Vagina (tissue), 2 donors: ENCODE measurements at regions not wholly inside any gene's neighbourhood (a gene's known extent, or its start where the extent isn't known, plus 50 kb on each side); places are given as distances from the start of the nearest gene placed in this dataset.

ENCODE experiments used
- DNase-seq, 2 donors: peaks; one replicate each; pipeline ENCODE4 v3.0.0-alpha.2; 2017; ENCODE audit errors: extremely low spot score in 2 of 2
- H3K27ac ChIP-seq: fragments of 200-600 bp; sonication (generic); one replicate; pipeline ENCODE4 v1.5.1; 2019
- H3K27me3 ChIP-seq: fragments of 200-600 bp; sonication (generic); one replicate; pipeline ENCODE4 v1.5.1; 2019
- H3K36me3 ChIP-seq, 2 donors: fragments of 200-600 bp; sonication (generic); one replicate each; pipeline ENCODE4 v1.5.1; 2017 to 2019
- H3K4me1 ChIP-seq: fragments of 200-600 bp; sonication (generic); one replicate; pipeline ENCODE4 v1.5.1; 2019
- H3K4me3 ChIP-seq, 2 donors: fragments of 200-600 bp; sonication (generic); 1 replicate in 1 of 2; 2 replicates in 1 of 2; pipeline ENCODE4 v1.5.1; 2016 to 2019
- H3K9me3 ChIP-seq: fragments of 200-600 bp; sonication (generic); one replicate; pipeline ENCODE4 v1.5.1; 2019
- POLR2A ChIP-seq, 2 donors: fragments of 450-650 bp; IDR thresholded peaks; one replicate each; pipeline ENCODE4 v1.6.1; 2017; ENCODE audit warnings: antibody characterized with exemption in 2 of 2, mild to moderate bottlenecking in 2 of 2, moderate library complexity in 2 of 2
- POLR2AphosphoS5 ChIP-seq, 2 donors: sonication (generic); formaldehyde crosslinking; IDR thresholded peaks; one replicate each; pipeline ENCODE4 v1.9.0; 2017; ENCODE audit warnings: antibody characterized with exemption in 2 of 2, mild to moderate bottlenecking in 2 of 2, low read depth in 1 of 2; ENCODE audit not compliant: insufficient read depth in 1 of 2
- intact Hi-C: fragments of 100-400 bp; cut with DNase I; formaldehyde crosslinking; loops from one replicate; pipeline ENCODE4 v1.15.1; 2023
- TF ChIP-seq, protein P1 (sequence below), 3 experiments: fragments of 450-650 bp in 2 of 3; fragments of 200-600 bp in 1 of 3; sonication (generic) in 1 of 3; IDR thresholded peaks; one replicate each; pipeline ENCODE4 v1.5.1; 2017 to 2019; ENCODE audit warnings: antibody characterized with exemption in 3 of 3, mild to moderate bottlenecking in 2 of 3, moderate library complexity in 2 of 3

DNA sequence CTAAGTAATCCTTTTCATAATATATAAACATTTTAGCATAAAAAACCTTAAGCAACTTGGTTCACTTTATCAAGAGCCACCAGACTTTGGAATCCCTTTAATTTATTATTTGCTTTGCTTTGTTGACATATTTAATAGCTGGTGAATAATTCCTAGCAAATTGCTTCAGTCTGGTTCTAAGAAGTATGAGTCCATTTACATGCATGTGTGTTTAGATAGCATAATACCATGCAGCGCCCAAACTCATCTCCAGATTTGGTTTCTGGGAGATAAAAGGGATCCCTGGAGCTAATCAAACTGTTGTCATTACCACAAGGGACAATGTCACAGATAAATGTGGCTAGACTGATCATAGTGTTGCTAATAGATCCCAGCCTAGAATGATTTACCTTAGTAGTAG lies 111.8 kb downstream of the TMEM144 start:
- TF ChIP-seq POLR2AphosphoS5 (IDR thresholded peaks at IDR 0.05; ENCODE audit: insufficient read depth in 1 of 2, low read depth in 1 of 2) (no peak), POLR2A (IDR thresholded peaks at IDR 0.05) (no peak)
- TF ChIP-seq, protein P1, sequence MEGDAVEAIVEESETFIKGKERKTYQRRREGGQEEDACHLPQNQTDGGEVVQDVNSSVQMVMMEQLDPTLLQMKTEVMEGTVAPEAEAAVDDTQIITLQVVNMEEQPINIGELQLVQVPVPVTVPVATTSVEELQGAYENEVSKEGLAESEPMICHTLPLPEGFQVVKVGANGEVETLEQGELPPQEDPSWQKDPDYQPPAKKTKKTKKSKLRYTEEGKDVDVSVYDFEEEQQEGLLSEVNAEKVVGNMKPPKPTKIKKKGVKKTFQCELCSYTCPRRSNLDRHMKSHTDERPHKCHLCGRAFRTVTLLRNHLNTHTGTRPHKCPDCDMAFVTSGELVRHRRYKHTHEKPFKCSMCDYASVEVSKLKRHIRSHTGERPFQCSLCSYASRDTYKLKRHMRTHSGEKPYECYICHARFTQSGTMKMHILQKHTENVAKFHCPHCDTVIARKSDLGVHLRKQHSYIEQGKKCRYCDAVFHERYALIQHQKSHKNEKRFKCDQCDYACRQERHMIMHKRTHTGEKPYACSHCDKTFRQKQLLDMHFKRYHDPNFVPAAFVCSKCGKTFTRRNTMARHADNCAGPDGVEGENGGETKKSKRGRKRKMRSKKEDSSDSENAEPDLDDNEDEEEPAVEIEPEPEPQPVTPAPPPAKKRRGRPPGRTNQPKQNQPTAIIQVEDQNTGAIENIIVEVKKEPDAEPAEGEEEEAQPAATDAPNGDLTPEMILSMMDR (IDR thresholded peaks at IDR 0.05) = no peak
- no peaks in the 10 kb centered on the region for H3K4me1 ChIP-seq
- intact Hi-C loops = no loop called here

GRCh38 chr4:158327525-158327924 lies 117.2 kb downstream of the TMEM144 start:
- TF ChIP-seq POLR2A (IDR thresholded peaks at IDR 0.05) = no peak
- TF ChIP-seq, protein P1 (IDR thresholded peaks at IDR 0.05) = no peak
- TF ChIP-seq POLR2AphosphoS5 (IDR thresholded peaks at IDR 0.05; ENCODE audit: insufficient read depth in 1 of 2, low read depth in 1 of 2) = no peak
- no peaks in the 10 kb centered on the region for H3K27me3 ChIP-seq
- no peak overlapping the region for H3K4me3 ChIP-seq
- H3K9me3 ChIP-seq = no peaks in the 10 kb centered on the region
- H3K27ac ChIP-seq = no peak overlapping the region
- intact Hi-C loops = no loop called here
- no peaks in the 10 kb centered on the region for H3K4me1 ChIP-seq
- no peak for DNase-seq
- no peaks in the 10 kb centered on the region for H3K36me3 ChIP-seq

More for the DNA sequence above, 111.8 kb downstream of the TMEM144 start:
- no peak overlapping the region for H3K27ac ChIP-seq
- no peaks in the 10 kb centered on the region for H3K9me3 ChIP-seq
- H3K4me3 ChIP-seq = no peak overlapping the region
- no peaks in the 10 kb centered on the region for H3K36me3 ChIP-seq
- H3K27me3 ChIP-seq = no peaks in the 10 kb centered on the region
- no peak for DNase-seq

DNA sequence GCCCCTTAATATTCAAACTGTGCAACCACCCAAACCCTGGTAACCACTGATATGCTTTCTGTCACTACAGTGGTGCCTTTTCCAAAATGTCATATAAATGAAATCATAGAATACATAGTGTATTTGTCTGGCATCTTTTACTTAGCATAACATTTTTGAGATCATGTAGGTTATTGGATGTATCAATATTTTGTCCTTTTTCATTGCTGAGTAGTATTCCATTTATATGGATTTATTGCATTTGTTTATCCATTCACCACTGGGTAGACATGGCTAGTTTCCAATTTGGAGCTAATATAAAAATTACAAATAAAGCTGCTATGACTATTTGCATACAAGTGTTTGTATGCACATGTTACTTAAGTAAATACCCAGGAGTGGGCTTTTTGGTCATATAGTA lies 121.6 kb downstream of the TMEM144 start:
- intact Hi-C loops = no loop called here
- Histone ChIP-seq H3K36me3 (no peaks in the 10 kb centered on the region), H3K9me3 (no peaks in the 10 kb centered on the region), H3K4me1 (no peaks in the 10 kb centered on the region), H3K27me3 (no peaks in the 10 kb centered on the region), H3K4me3 (no peak overlapping the region), H3K27ac (no peak overlapping the region)
- TF ChIP-seq POLR2A (IDR thresholded peaks at IDR 0.05) (no peak), POLR2AphosphoS5 (IDR thresholded peaks at IDR 0.05; ENCODE audit: insufficient read depth in 1 of 2, low read depth in 1 of 2) (no peak)
- TF ChIP-seq, protein P1 (IDR thresholded peaks at IDR 0.05) = no peak
- DNase-seq = no peak

DNA sequence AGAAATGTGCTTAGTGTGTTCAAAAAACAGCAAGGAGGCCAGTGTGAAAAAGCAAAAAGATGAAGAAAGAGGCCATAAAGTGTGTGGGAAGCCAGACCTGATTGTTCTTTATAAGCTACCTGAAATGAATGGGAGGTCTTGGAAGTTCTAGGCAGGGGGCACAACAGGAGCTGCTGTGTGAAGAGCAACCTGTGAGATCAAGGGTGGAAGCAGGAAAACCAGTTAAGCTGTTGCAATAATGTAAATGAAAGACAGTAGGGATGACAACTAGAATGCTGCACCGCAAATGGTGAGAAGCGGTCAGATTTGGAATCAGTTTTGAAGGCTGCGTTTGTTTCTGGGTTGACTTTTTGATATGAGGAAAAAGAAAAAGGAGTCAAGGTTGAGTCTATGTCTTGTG lies 123.5 kb downstream of the TMEM144 start:
- Histone ChIP-seq H3K27me3 (no peaks in the 10 kb centered on the region), H3K9me3 (no peaks in the 10 kb centered on the region), H3K36me3 (no peaks in the 10 kb centered on the region), H3K27ac (no peak overlapping the region), H3K4me1 (no peaks in the 10 kb centered on the region), H3K4me3 (no peak overlapping the region)
- DNase-seq = no peak
- TF ChIP-seq POLR2A (IDR thresholded peaks at IDR 0.05) (no peak), POLR2AphosphoS5 (IDR thresholded peaks at IDR 0.05; ENCODE audit: insufficient read depth in 1 of 2, low read depth in 1 of 2) (no peak)
- intact Hi-C loops = no loop called here

DNA sequence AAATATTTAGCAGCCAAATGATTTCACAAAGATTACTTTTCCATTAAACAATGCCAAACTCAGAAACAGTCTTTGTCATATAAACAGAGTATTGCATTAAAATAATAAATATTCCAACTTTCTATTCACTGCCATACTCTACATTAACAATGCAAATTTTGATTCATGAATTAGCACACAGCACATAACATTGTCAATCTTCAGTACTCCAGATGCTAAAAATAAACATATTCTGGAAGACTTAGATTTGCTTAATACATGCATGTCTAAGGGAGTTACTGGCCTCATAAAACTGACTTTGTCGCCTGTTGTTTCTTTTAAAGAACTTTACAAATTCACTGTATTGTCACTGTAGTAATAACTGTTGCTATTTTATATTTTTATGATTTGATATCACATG lies 131.6 kb downstream of the TMEM144 start:
- H3K27me3 ChIP-seq = no peaks in the 10 kb centered on the region
- no peak overlapping the region for H3K27ac ChIP-seq
- no peaks in the 10 kb centered on the region for H3K36me3 ChIP-seq
- TF ChIP-seq POLR2A (IDR thresholded peaks at IDR 0.05) = no peak
- TF ChIP-seq POLR2AphosphoS5 (IDR thresholded peaks at IDR 0.05; ENCODE audit: insufficient read depth in 1 of 2, low read depth in 1 of 2) = no peak
- TF ChIP-seq, protein P1 (IDR thresholded peaks at IDR 0.05) = no peak
- H3K9me3 ChIP-seq = no peaks in the 10 kb centered on the region
- H3K4me3 ChIP-seq = no peak overlapping the region
- intact Hi-C loops = no loop called here
- no peaks in the 10 kb centered on the region for H3K4me1 ChIP-seq
- DNase-seq = no peak
